Fibroblast of lung (primary cell): ENCODE measurements at regions not wholly inside any gene's neighbourhood (a gene's known extent, or its start where the extent isn't known, plus 50 kb on each side); places are given as distances from the start of the nearest gene placed in this dataset.

Experiments
- DNase-seq, 2 donors: peaks; one replicate each; pipeline versions ENCODE4 v3.0.0 to v3.0.0-alpha.2; 2010; ENCODE audit warnings: low read depth in 2 of 2
- H2AFZ ChIP-seq: 2 replicates; pipeline ENCODE4 v1.5.1; 2012; ENCODE audit warnings: low read length, control low read depth, inconsistent platforms
- H3K27ac ChIP-seq: 2 replicates; pipeline ENCODE4 v1.5.1; 2011; ENCODE audit warnings: low read length, control low read depth; ENCODE audit not compliant: insufficient read depth
- H3K27me3 ChIP-seq: 2 replicates; pipeline ENCODE4 v1.5.1; 2011; ENCODE audit warnings: mild to moderate bottlenecking, low read length; ENCODE audit not compliant: control insufficient read depth, insufficient read depth
- H3K36me3 ChIP-seq: 2 replicates; pipeline ENCODE4 v1.5.1; 2011; ENCODE audit warnings: low read length; ENCODE audit not compliant: control insufficient read depth, insufficient read depth
- H3K4me1 ChIP-seq: 2 replicates; pipeline ENCODE4 v1.5.1; 2011; ENCODE audit warnings: low read length; ENCODE audit not compliant: control insufficient read depth, insufficient read depth; ENCODE audit errors: extremely low read depth
- H3K4me2 ChIP-seq: 2 replicates; pipeline ENCODE4 v1.5.1; 2011; ENCODE audit warnings: low read length, control low read depth; ENCODE audit not compliant: insufficient read depth; ENCODE audit errors: extremely low read depth
- H3K4me3 ChIP-seq, 4 experiments: fragments of 200-600 bp in 1 of 4; sonication (generic) in 1 of 4; replicated peaks in 1 of 4; 2 replicates each; pipeline ENCODE4 v1.5.1; 2011 to 2016; ENCODE audit warnings: low read length in 4 of 4, low read depth in 3 of 4, mild to moderate bottlenecking in 3 of 4, control low read depth in 2 of 4, inconsistent platforms in 1 of 4, mixed read lengths in 1 of 4; ENCODE audit not compliant: insufficient read depth in 1 of 4; ENCODE audit errors: control extremely low read depth in 1 of 4
- H3K79me2 ChIP-seq: 2 replicates; pipeline ENCODE4 v1.5.1; 2012; ENCODE audit warnings: mild to moderate bottlenecking, low read length, inconsistent platforms; ENCODE audit not compliant: control insufficient read depth, insufficient read depth
- H3K9ac ChIP-seq: 2 replicates; pipeline ENCODE4 v1.5.1; 2011; ENCODE audit warnings: mild to moderate bottlenecking, low read length, control low read depth; ENCODE audit not compliant: insufficient read depth
- H3K9me3 ChIP-seq: 2 replicates; pipeline ENCODE4 v1.5.1; 2012; ENCODE audit warnings: low read depth, low read length; ENCODE audit not compliant: control insufficient read depth, insufficient read depth
- H4K20me1 ChIP-seq: 2 replicates; pipeline ENCODE4 v1.5.1; 2011; ENCODE audit warnings: low read length; ENCODE audit not compliant: control insufficient read depth, insufficient read depth; ENCODE audit errors: extremely low read depth
- EZH2 ChIP-seq: IDR thresholded peaks from 2 replicates; pipeline ENCODE4 v1.5.1; 2012; ENCODE audit warnings: low read length, control low read depth, mild to moderate bottlenecking; ENCODE audit errors: missing control alignments
- TF ChIP-seq, protein P1 (sequence below), 2 donors: IDR thresholded peaks in 1 of 2; conservative IDR thresholded peaks in 1 of 2; 1 replicate in 1 of 2; 2 replicates in 1 of 2; pipeline ENCODE4 v1.5.1; 2011 to 2012; ENCODE audit warnings: low read length in 2 of 2, control low read depth in 1 of 2, inconsistent platforms in 1 of 2, low read depth in 1 of 2, mild to moderate bottlenecking in 1 of 2

GRCh38 chr7:42765931-42766330 lies 145.9 kb downstream of the C7orf25 start:
- H3K9ac ChIP-seq = no peak overlapping the region
- H3K4me3 ChIP-seq = no peak overlapping the region
- H4K20me1 ChIP-seq = no peaks in the 10 kb centered on the region
- no peaks in the 10 kb centered on the region for H3K4me1 ChIP-seq
- no peak overlapping the region for H3K27ac ChIP-seq
- no peak overlapping the region for H3K4me2 ChIP-seq
- no peaks in the 10 kb centered on the region for H3K36me3 ChIP-seq
- no peak for DNase-seq
- H3K27me3 ChIP-seq = no peaks in the 10 kb centered on the region
- no peak overlapping the region for H2AFZ ChIP-seq
- TF ChIP-seq EZH2 = no peak
- TF ChIP-seq, protein P1, sequence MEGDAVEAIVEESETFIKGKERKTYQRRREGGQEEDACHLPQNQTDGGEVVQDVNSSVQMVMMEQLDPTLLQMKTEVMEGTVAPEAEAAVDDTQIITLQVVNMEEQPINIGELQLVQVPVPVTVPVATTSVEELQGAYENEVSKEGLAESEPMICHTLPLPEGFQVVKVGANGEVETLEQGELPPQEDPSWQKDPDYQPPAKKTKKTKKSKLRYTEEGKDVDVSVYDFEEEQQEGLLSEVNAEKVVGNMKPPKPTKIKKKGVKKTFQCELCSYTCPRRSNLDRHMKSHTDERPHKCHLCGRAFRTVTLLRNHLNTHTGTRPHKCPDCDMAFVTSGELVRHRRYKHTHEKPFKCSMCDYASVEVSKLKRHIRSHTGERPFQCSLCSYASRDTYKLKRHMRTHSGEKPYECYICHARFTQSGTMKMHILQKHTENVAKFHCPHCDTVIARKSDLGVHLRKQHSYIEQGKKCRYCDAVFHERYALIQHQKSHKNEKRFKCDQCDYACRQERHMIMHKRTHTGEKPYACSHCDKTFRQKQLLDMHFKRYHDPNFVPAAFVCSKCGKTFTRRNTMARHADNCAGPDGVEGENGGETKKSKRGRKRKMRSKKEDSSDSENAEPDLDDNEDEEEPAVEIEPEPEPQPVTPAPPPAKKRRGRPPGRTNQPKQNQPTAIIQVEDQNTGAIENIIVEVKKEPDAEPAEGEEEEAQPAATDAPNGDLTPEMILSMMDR (conservative IDR thresholded peaks at IDR 0.05 in 1 of 2, IDR thresholded peaks at IDR 0.05 in 1 of 2; ENCODE audit: low read depth in 1 of 2, low read length in 2 of 2) = no peak
- no peaks in the 10 kb centered on the region for H3K9me3 ChIP-seq
- no peaks in the 10 kb centered on the region for H3K79me2 ChIP-seq

DNA sequence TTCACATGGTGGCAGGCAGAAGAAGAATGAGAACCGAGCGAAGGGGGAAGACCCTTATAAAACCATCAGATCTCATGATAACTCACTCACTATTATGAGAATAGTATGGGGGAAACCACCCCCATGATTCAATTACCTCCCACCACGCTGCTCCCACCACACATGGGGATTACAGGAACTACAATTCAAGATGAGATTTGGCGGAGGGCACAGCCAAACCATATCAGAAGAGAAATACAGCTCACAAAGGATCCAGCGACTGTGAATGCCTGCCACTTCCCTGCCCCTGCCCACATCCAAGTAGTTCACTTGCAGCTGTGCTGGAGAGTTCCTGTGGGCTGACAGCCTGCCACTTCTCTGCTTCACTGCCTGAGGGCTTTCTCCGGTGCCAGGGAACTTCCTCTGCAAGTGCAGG lies 148.7 kb downstream of the C7orf25 start:
- Histone ChIP-seq H4K20me1 (no peaks in the 10 kb centered on the region), H3K4me2 (no peak overlapping the region), H3K36me3 (no peaks in the 10 kb centered on the region), H2AFZ (no peak overlapping the region), H3K27me3 (no peaks in the 10 kb centered on the region), H3K27ac (no peak overlapping the region), H3K79me2 (no peaks in the 10 kb centered on the region), H3K4me1 (no peaks in the 10 kb centered on the region), H3K9me3 (no peaks in the 10 kb centered on the region), H3K4me3 (no peak overlapping the region), H3K9ac (no peak overlapping the region)
- DNase-seq = no peak
- TF ChIP-seq, protein P1 (conservative IDR thresholded peaks at IDR 0.05 in 1 of 2, IDR thresholded peaks at IDR 0.05 in 1 of 2; ENCODE audit: low read depth in 1 of 2, low read length in 2 of 2) = no peak
- no peak for TF ChIP-seq EZH2

- Histone ChIP-seq H3K36me3 (no peaks in the 10 kb centered on the region), H3K4me2 (no peak overlapping the region), H3K4me1 (no peaks in the 10 kb centered on the region), H3K9me3 (no peaks in the 10 kb centered on the region), H3K27ac (no peak overlapping the region), H2AFZ (no peak overlapping the region), H4K20me1 (no peaks in the 10 kb centered on the region), H3K27me3 (no peaks in the 10 kb centered on the region), H3K4me3 (no peak overlapping the region), H3K79me2 (no peaks in the 10 kb centered on the region), H3K9ac (no peak overlapping the region)
- TF ChIP-seq, protein P1 (conservative IDR thresholded peaks at IDR 0.05 in 1 of 2, IDR thresholded peaks at IDR 0.05 in 1 of 2; ENCODE audit: low read depth in 1 of 2, low read length in 2 of 2) = no peak
- TF ChIP-seq EZH2 = no peak
- DNase-seq = no peak
Observed at GRCh38 chr7:42761486-42761885, 150.4 kb downstream of the C7orf25 start.
